ENCODE measurements at regions not wholly inside any gene's neighbourhood (a gene's known extent, or its start where the extent isn't known, plus 50 kb on each side); places are given as distances from the start of the nearest gene placed in this dataset.

- Histone ChIP-seq H3K9me3 (ENCODE audit: control insufficient read depth in 1 of 2, low read length in 2 of 2) (no peaks in the 10 kb centered on the region), H3K4me3 (ENCODE audit: low read length in 2 of 2) (no peak overlapping the region), H3K27ac (ENCODE audit: low read depth, low read length) (no peak overlapping the region), H3K4me1 (ENCODE audit: insufficient read depth, low read length) (no peaks in the 10 kb centered on the region), H3K27me3 (ENCODE audit: insufficient read depth, low read length) (no peaks in the 10 kb centered on the region), H3K36me3 (ENCODE audit: insufficient read depth, low read length) (no peaks in the 10 kb centered on the region)
- H3K27ac Mint-ChIP-seq = no peak overlapping the region
- intact Hi-C loops (cut with micrococcal nuclease) = no loop called here
- H3K4me1 Mint-ChIP-seq = no peaks in the 10 kb centered on the region
- H3K9me3 Mint-ChIP-seq = peaks cover 0 to 11% (median 5%) of the 10 kb centered on the region in 8 donors
- H3K36me3 Mint-ChIP-seq = no peaks in the 10 kb centered on the region
- no peak overlapping the region for H3K4me3 Mint-ChIP-seq
- ChIA-PET CTCF (ENCODE audit: partially characterized antibody) (no interaction called here), POLR2A (ENCODE audit: partially characterized antibody) (no interaction called here)
- H3K27me3 Mint-ChIP-seq = no peaks in the 10 kb centered on the region
- DNase-seq = no peak
Measured at GRCh38 chr3:62954580-62954979, 79.4 kb upstream of the CADPS start.

GRCh38 chr3:62955126-62955525 is 79.9 kb upstream of the CADPS start:
- H3K27ac ChIP-seq (ENCODE audit: low read depth, low read length) = no peak overlapping the region
- H3K36me3 ChIP-seq (ENCODE audit: insufficient read depth, low read length) = no peaks in the 10 kb centered on the region
- no peaks in the 10 kb centered on the region for H3K36me3 Mint-ChIP-seq
- H3K27ac Mint-ChIP-seq = no peak overlapping the region
- intact Hi-C loops (cut with micrococcal nuclease) = no loop called here
- H3K27me3 ChIP-seq (ENCODE audit: insufficient read depth, low read length) = no peaks in the 10 kb centered on the region
- H3K9me3 Mint-ChIP-seq = peaks cover 0 to 11% (median 5%) of the 10 kb centered on the region in 8 donors
- H3K4me1 Mint-ChIP-seq = no peaks in the 10 kb centered on the region
- H3K27me3 Mint-ChIP-seq = no peaks in the 10 kb centered on the region
- POLR2A ChIA-PET (ENCODE audit: partially characterized antibody) = no interaction called here
- no peak for DNase-seq
- H3K4me3 Mint-ChIP-seq = no peak overlapping the region
- H3K9me3 ChIP-seq (ENCODE audit: control insufficient read depth in 1 of 2, low read length in 2 of 2) = no peaks in the 10 kb centered on the region
- no peak overlapping the region for H3K4me3 ChIP-seq (ENCODE audit: low read length in 2 of 2)
- CTCF ChIA-PET (ENCODE audit: partially characterized antibody) = no interaction called here
- no peaks in the 10 kb centered on the region for H3K4me1 ChIP-seq (ENCODE audit: insufficient read depth, low read length)

- POLR2A ChIA-PET (ENCODE audit: partially characterized antibody) = no interaction called here
- Histone ChIP-seq H3K9me3 (ENCODE audit: control insufficient read depth in 1 of 2, low read length in 2 of 2) (no peaks in the 10 kb centered on the region), H3K36me3 (ENCODE audit: insufficient read depth, low read length) (no peaks in the 10 kb centered on the region), H3K27me3 (ENCODE audit: insufficient read depth, low read length) (no peaks in the 10 kb centered on the region), H3K4me3 (ENCODE audit: low read length in 2 of 2) (no peak overlapping the region), H3K27ac (ENCODE audit: low read depth, low read length) (no peak overlapping the region), H3K4me1 (ENCODE audit: insufficient read depth, low read length) (no peaks in the 10 kb centered on the region)
- intact Hi-C loops (cut with micrococcal nuclease) = no loop called here
- DNase-seq = no peak
- Mint-ChIP-seq H3K36me3 (no peaks in the 10 kb centered on the region), H3K27ac (no peak overlapping the region), H3K4me1 (no peaks in the 10 kb centered on the region), H3K27me3 (no peaks in the 10 kb centered on the region), H3K4me3 (no peak overlapping the region), H3K9me3 (peaks cover 0 to 8% (median 4%) of the 10 kb centered on the region in 8 donors)
- CTCF ChIA-PET (ENCODE audit: partially characterized antibody) = no interaction called here
Measured at GRCh38 chr3:62956411-62956810, 81.2 kb upstream of the CADPS start.

- H3K4me1 ChIP-seq (ENCODE audit: insufficient read depth, low read length) = no peaks in the 10 kb centered on the region
- H3K27me3 Mint-ChIP-seq = no peaks in the 10 kb centered on the region
- no peak overlapping the region for H3K4me3 Mint-ChIP-seq
- ChIA-PET POLR2A (ENCODE audit: partially characterized antibody) (no interaction called here), CTCF (ENCODE audit: partially characterized antibody) (no interaction called here)
- no peak overlapping the region for H3K27ac Mint-ChIP-seq
- H3K27me3 ChIP-seq (ENCODE audit: insufficient read depth, low read length) = no peaks in the 10 kb centered on the region
- intact Hi-C loops (cut with micrococcal nuclease) = no loop called here
- no peak overlapping the region for H3K4me3 ChIP-seq (ENCODE audit: low read length in 2 of 2)
- peaks cover 0 to 4% (median 2%) of the 10 kb centered on the region in 8 donors for H3K9me3 Mint-ChIP-seq
- H3K36me3 ChIP-seq (ENCODE audit: insufficient read depth, low read length) = no peaks in the 10 kb centered on the region
- no peaks in the 10 kb centered on the region for H3K36me3 Mint-ChIP-seq
- no peaks in the 10 kb centered on the region for H3K4me1 Mint-ChIP-seq
- H3K9me3 ChIP-seq (ENCODE audit: control insufficient read depth in 1 of 2, low read length in 2 of 2) = no peaks in the 10 kb centered on the region
- no peak for DNase-seq
- no peak overlapping the region for H3K27ac ChIP-seq (ENCODE audit: low read depth, low read length)
Measured at GRCh38 chr3:62961874-62962556, 86.8 kb upstream of the CADPS start.

GRCh38 chr3:62962714-62963113 is 87.5 kb upstream of the CADPS start:
- Histone ChIP-seq H3K4me1 (ENCODE audit: insufficient read depth, low read length) (no peaks in the 10 kb centered on the region), H3K9me3 (ENCODE audit: control insufficient read depth in 1 of 2, low read length in 2 of 2) (no peaks in the 10 kb centered on the region), H3K4me3 (ENCODE audit: low read length in 2 of 2) (no peak overlapping the region), H3K27me3 (ENCODE audit: insufficient read depth, low read length) (no peaks in the 10 kb centered on the region), H3K36me3 (ENCODE audit: insufficient read depth, low read length) (no peaks in the 10 kb centered on the region), H3K27ac (ENCODE audit: low read depth, low read length) (no peak overlapping the region)
- Mint-ChIP-seq H3K4me1 (no peaks in the 10 kb centered on the region), H3K9me3 (peaks cover 0 to 4% (median 2%) of the 10 kb centered on the region in 8 donors), H3K27me3 (no peaks in the 10 kb centered on the region), H3K4me3 (no peak overlapping the region), H3K36me3 (no peaks in the 10 kb centered on the region), H3K27ac (no peak overlapping the region)
- POLR2A ChIA-PET (ENCODE audit: partially characterized antibody) = no interaction called here
- CTCF ChIA-PET (ENCODE audit: partially characterized antibody) = no interaction called here
- intact Hi-C loops (cut with micrococcal nuclease) = no loop called here
- no peak for DNase-seq

- intact Hi-C loops (cut with micrococcal nuclease) = no loop called here
- CTCF ChIA-PET (ENCODE audit: partially characterized antibody) = no interaction called here
- H3K4me3 ChIP-seq (ENCODE audit: low read length in 2 of 2) = no peak overlapping the region
Measured at GRCh38 chr3:62965311-62965710, 90.1 kb upstream of the CADPS start.

GRCh38 chr3:62968128-62968527 is 92.9 kb upstream of the CADPS start:
- no peaks in the 10 kb centered on the region for H3K36me3 ChIP-seq (ENCODE audit: insufficient read depth, low read length)
- H3K9me3 ChIP-seq (ENCODE audit: control insufficient read depth in 1 of 2, low read length in 2 of 2) = no peaks in the 10 kb centered on the region
- ChIA-PET POLR2A (ENCODE audit: partially characterized antibody) (no interaction called here), CTCF (ENCODE audit: partially characterized antibody) (no interaction called here)
- Mint-ChIP-seq H3K9me3 (peaks cover 0 to 4% (median 0%) of the 10 kb centered on the region in 8 donors), H3K27ac (no peak overlapping the region), H3K4me3 (no peak overlapping the region), H3K4me1 (no peaks in the 10 kb centered on the region), H3K36me3 (no peaks in the 10 kb centered on the region), H3K27me3 (no peaks in the 10 kb centered on the region)
- intact Hi-C loops (cut with micrococcal nuclease) = no loop called here
- no peak for DNase-seq
- H3K4me1 ChIP-seq (ENCODE audit: insufficient read depth, low read length) = no peaks in the 10 kb centered on the region
- no peak overlapping the region for H3K4me3 ChIP-seq (ENCODE audit: low read length in 2 of 2)
- H3K27ac ChIP-seq (ENCODE audit: low read depth, low read length) = no peak overlapping the region
- H3K27me3 ChIP-seq (ENCODE audit: insufficient read depth, low read length) = no peaks in the 10 kb centered on the region

More at GRCh38 chr3:62965311-62965710, 90.1 kb upstream of the CADPS start:
- Histone ChIP-seq H3K4me1 (ENCODE audit: insufficient read depth, low read length) (no peaks in the 10 kb centered on the region), H3K27me3 (ENCODE audit: insufficient read depth, low read length) (no peaks in the 10 kb centered on the region), H3K9me3 (ENCODE audit: control insufficient read depth in 1 of 2, low read length in 2 of 2) (no peaks in the 10 kb centered on the region), H3K36me3 (ENCODE audit: insufficient read depth, low read length) (no peaks in the 10 kb centered on the region), H3K27ac (ENCODE audit: low read depth, low read length) (no peak overlapping the region)
- Mint-ChIP-seq H3K36me3 (no peaks in the 10 kb centered on the region), H3K27ac (no peak overlapping the region), H3K27me3 (no peaks in the 10 kb centered on the region), H3K4me1 (no peaks in the 10 kb centered on the region), H3K4me3 (no peak overlapping the region), H3K9me3 (peaks cover 0 to 4% (median 2%) of the 10 kb centered on the region in 8 donors)
- DNase-seq = no peak
- POLR2A ChIA-PET (ENCODE audit: partially characterized antibody) = no interaction called here

- Histone ChIP-seq H3K27ac (ENCODE audit: low read depth, low read length) (no peak overlapping the region), H3K4me3 (ENCODE audit: low read length in 2 of 2) (no peak overlapping the region), H3K9me3 (ENCODE audit: control insufficient read depth in 1 of 2, low read length in 2 of 2) (no peaks in the 10 kb centered on the region), H3K4me1 (ENCODE audit: insufficient read depth, low read length) (no peaks in the 10 kb centered on the region), H3K27me3 (ENCODE audit: insufficient read depth, low read length) (no peaks in the 10 kb centered on the region), H3K36me3 (ENCODE audit: insufficient read depth, low read length) (no peaks in the 10 kb centered on the region)
- no peak overlapping the region for H3K4me3 Mint-ChIP-seq
- no peaks in the 10 kb centered on the region for H3K36me3 Mint-ChIP-seq
- no peaks in the 10 kb centered on the region for H3K4me1 Mint-ChIP-seq
- no peaks in the 10 kb centered on the region for H3K27me3 Mint-ChIP-seq
- no peak overlapping the region for H3K27ac Mint-ChIP-seq
- H3K9me3 Mint-ChIP-seq = peaks cover 0 to 4% (median 0%) of the 10 kb centered on the region in 8 donors
- intact Hi-C loops (cut with micrococcal nuclease) = no loop called here
- ChIA-PET CTCF (ENCODE audit: partially characterized antibody) (no interaction called here), POLR2A (ENCODE audit: partially characterized antibody) (no interaction called here)
- DNase-seq = no peak
Measured at GRCh38 chr3:62970648-62971047, 95.4 kb upstream of the CADPS start.
